ENCODE measurements at regions not wholly inside any gene's neighbourhood (a gene's known extent, or its start where the extent isn't known, plus 50 kb on each side); places are given as distances from the start of the nearest gene placed in this dataset.
"Not testable (repeated sequence)": the region's sequence is repeated elsewhere in the genome, so short reads cannot be mapped to it uniquely, and the experiment has no call there.

DNA sequence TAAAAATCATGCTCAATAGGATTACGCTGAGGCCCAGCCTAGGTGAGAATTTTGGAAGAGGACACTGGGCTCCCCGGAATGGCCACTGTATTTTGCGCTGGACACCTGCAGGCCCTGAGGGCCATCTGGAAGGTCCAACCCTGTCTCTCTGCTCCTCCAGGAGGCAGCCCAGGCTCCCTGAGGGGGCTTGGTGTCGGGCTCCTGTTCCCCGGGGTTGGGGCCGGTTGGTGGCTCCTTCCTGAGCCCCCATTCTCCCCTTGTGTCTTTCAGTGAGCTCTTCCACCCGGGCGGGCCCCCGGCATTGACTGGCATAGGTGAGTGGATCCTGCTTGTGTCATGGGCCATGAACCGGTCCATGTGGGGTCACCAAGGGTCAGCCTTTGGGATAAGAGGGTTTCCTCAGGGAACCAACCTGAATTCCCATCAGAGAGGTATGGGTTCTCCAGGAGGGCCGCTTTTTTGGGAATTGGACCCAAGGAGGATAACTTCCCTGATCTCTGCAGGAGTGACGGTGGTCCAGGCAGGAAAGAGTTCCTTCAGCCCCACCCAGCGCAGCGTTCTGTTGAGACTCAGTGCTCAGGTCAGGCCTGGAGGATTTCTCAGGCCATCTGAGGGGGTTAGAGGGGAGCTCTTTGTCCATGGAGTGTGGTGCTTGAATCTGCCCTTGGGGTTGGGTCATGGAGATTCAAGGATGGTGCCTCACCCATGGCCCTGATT, 187.8 kb downstream of the UBE3A start:
- no peak for DNase-seq
- no peak overlapping the region for H3K27ac Mint-ChIP-seq
- H3K27me3 Mint-ChIP-seq (ENCODE audit: insufficient read depth) = 0 out of 2 replicates have a peak, but pooled peaks cover 3% of the 10 kb centered on the region
- no peaks in the 10 kb centered on the region; the same call in 1 of the 2 replicates for H3K36me3 Mint-ChIP-seq (ENCODE audit: low read depth)
- no peak overlapping the region for H3K4me3 Mint-ChIP-seq
- H3K9me3 Mint-ChIP-seq = peaks cover 46% of the 10 kb centered on the region
- TF ChIP-seq, protein P1, sequence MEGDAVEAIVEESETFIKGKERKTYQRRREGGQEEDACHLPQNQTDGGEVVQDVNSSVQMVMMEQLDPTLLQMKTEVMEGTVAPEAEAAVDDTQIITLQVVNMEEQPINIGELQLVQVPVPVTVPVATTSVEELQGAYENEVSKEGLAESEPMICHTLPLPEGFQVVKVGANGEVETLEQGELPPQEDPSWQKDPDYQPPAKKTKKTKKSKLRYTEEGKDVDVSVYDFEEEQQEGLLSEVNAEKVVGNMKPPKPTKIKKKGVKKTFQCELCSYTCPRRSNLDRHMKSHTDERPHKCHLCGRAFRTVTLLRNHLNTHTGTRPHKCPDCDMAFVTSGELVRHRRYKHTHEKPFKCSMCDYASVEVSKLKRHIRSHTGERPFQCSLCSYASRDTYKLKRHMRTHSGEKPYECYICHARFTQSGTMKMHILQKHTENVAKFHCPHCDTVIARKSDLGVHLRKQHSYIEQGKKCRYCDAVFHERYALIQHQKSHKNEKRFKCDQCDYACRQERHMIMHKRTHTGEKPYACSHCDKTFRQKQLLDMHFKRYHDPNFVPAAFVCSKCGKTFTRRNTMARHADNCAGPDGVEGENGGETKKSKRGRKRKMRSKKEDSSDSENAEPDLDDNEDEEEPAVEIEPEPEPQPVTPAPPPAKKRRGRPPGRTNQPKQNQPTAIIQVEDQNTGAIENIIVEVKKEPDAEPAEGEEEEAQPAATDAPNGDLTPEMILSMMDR (IDR thresholded peaks at IDR 0.05) = no peak
- no peaks in the 10 kb centered on the region for H3K4me1 Mint-ChIP-seq (ENCODE audit: low read depth)

DNA sequence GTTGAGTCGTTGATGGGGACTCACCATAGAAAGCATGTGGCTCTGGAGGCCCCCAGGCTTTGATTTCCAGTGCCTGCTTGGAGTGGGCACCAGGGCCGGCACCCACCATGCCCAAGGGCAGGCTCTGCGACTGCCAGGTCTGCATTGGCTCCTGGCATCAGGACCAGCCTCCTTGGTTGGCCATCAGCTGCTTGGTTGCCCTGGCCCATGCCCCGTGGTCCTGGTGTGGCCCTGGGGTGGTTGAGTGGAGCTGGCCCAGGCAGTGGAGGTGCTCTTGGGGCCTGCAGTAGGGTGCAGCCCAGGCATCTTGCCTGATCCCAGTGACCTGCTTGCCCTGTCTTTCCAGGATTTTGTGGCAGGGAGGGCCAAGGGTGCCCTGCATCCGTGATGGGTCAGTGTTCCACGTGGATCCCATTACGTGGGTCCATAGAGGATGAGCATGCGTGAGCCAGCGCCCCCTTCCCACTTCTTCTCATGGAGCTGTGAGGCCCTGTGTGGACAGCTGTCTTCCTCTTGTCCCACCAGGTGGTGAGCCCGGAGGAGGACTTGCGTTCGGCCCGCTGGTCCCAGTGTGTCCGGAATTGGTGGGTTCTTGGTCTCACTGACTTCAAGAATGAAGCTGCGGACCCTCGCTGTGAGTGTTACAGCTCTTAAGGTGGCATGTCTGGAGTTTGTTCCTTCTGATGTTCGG, 187.0 kb downstream of the UBE3A start:
- H3K36me3 Mint-ChIP-seq (ENCODE audit: low read depth) = peaks cover under 1% of the 10 kb centered on the region; the same call in 1 of the 2 replicates
- 0 out of 2 replicates have a peak, but pooled peaks cover 3% of the 10 kb centered on the region for H3K27me3 Mint-ChIP-seq (ENCODE audit: insufficient read depth)
- H3K4me1 Mint-ChIP-seq (ENCODE audit: low read depth) = no peaks in the 10 kb centered on the region
- no peak overlapping the region for H3K27ac Mint-ChIP-seq
- no peak for DNase-seq
- H3K4me3 Mint-ChIP-seq = no peak overlapping the region
- peaks cover 43% of the 10 kb centered on the region for H3K9me3 Mint-ChIP-seq
- TF ChIP-seq, protein P1 (IDR thresholded peaks at IDR 0.05) = no peak

DNA sequence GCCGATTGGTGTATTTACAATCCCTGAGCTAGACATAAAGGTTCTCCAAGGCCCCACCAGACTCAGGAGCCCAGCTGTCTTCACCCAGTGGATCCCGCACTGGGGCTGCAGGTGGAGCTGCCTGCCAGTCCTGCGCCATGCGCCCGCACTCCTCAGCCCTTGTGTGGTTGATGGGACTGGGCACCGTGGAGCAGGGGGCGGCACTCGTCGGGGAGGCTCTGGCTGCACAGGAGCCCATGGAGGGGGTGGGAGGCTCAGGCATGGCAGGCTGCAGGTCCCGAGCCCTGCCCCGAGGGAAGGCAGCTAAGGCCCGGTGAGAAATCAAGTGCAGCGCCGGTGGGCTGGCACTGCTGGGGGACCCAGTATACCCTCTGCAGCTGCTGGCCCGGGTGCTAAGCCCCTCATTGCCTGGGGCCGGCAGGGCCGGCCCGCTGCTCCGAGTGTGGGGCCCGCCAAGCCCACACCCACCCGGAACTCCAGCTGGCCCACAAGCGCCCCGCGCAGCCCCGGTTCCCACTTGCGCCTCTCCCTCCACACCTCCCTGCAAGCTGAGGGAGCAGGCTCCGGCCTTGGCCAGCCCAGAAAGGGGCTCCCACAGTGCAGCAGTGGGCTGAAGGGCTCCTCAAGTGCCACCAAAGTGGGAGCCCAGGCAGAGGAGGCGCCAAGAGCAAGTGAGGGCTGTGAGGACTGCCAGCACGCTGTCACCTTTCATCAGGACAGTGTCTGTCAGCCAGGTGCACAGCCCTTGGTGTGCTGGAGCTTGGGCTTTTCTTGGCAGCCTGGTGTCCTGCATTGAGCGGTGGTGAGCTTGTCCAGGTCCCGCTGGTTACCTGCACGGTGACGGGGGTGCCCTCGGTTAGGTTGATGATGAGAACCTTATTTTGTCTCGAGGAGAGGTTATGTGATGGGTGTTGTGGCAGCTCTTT, 185.5 kb downstream of the UBE3A start:
- not testable (repeated sequence) for H3K27me3 Mint-ChIP-seq (ENCODE audit: insufficient read depth); H3K36me3 Mint-ChIP-seq (ENCODE audit: low read depth); DNase-seq; H3K4me1 Mint-ChIP-seq (ENCODE audit: low read depth); H3K27ac Mint-ChIP-seq; H3K4me3 Mint-ChIP-seq
- peaks cover 47% of the 10 kb centered on the region for H3K9me3 Mint-ChIP-seq

DNA sequence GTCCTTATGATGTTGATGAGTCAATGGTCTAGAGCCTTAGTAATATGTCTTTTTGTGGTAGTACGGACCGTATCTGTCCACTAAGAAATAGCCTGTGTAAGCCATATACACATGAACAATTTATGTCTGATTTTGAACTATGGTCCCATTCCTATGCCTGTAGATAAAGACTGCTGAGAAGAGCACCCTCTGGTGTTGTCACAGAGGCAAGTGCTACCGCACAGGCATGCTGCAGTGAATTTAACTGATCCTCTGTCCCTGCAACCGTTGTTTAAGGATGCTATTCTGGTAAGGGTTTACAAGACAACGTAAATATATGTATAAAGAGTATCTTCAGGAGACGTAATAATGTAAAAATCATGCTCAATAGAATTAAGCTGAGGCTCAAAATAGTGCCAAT, 170.7 kb downstream of the UBE3A start:
- Mint-ChIP-seq H3K36me3 (ENCODE audit: low read depth) (no peaks in the 10 kb centered on the region), H3K27ac (no peak overlapping the region), H3K27me3 (ENCODE audit: insufficient read depth) (no peaks in the 10 kb centered on the region), H3K9me3 (peaks cover 7% of the 10 kb centered on the region), H3K4me3 (no peak overlapping the region), H3K4me1 (ENCODE audit: low read depth) (no peaks in the 10 kb centered on the region)
- no peak for DNase-seq
- TF ChIP-seq, protein P1 (IDR thresholded peaks at IDR 0.05) = peak; percentile 28; the same call in 1 of the 2 replicates
